ENCODE measurements at regions not wholly inside any gene's neighbourhood (a gene's known extent, or its start where the extent isn't known, plus 50 kb on each side); places are given as distances from the start of the nearest gene placed in this dataset.

- Histone ChIP-seq H3K4me3 (replicated peaks in 1 of 3; ENCODE audit: insufficient read depth in 1 of 3, low read depth in 2 of 3, low read length in 3 of 3) (no peak overlapping the region), H3K27me3 (ENCODE audit: control insufficient read depth in 1 of 2, insufficient read depth in 2 of 2, low read length in 2 of 2) (peaks cover 0 to 15% of the 10 kb centered on the region in 2 experiments; a peak in 1 of 5 replicates), H3K27ac (ENCODE audit: extremely low read length, insufficient read depth, low read length) (no peak overlapping the region), H3K4me1 (ENCODE audit: insufficient read depth, low read length) (no peaks in the 10 kb centered on the region), H3K9ac (ENCODE audit: insufficient read depth, low read depth, low read length) (no peak overlapping the region), H3K79me2 (ENCODE audit: insufficient read depth, low read length) (no peaks in the 10 kb centered on the region), H3K36me3 (replicated peaks in 1 of 2; ENCODE audit: control insufficient read depth in 1 of 2, insufficient read depth in 2 of 2, low read length in 2 of 2) (no peaks in the 10 kb centered on the region), H2AFZ (ENCODE audit: low read length) (no peak overlapping the region), H3K4me2 (ENCODE audit: low read depth, low read length) (no peak overlapping the region), H3K9me3 (ENCODE audit: low read length) (no peaks in the 10 kb centered on the region), H4K20me1 (ENCODE audit: insufficient read depth, low read length) (no peaks in the 10 kb centered on the region)
- FAIRE-seq (no peak), DNase-seq (ENCODE audit: low spot score) (no peak), ATAC-seq (no peak)
- BruUV-seq (replicated peaks): no TSS peak
- POLR2A ChIA-PET: no interaction called here
- intact Hi-C loops (cut with micrococcal nuclease; ENCODE audit: unreplicated experiment): no loop called here
- CTCF ChIA-PET (ENCODE audit: low intra/inter-chr PET ratio, low total read pairs): no interaction called here
- 13% methylated on average over 10 of the region's 10 CpGs for WGBS (ENCODE audit: low lambda C conversion rate)
- in situ Hi-C loops (cut with HindIII; ENCODE audit: extremely low pct_ligation_motif_present, low pct_unique_long_range_greater_than_20kb): no loop called here
- TF ChIP-seq ZNF619 (CRISPR knock-in tag; IDR thresholded peaks at IDR 0.05) (no peak), ZC3H4 (CRISPR knock-in tag; IDR thresholded peaks at IDR 0.05; ENCODE audit: borderline replicate concordance) (no peak), ZNF607 (CRISPR knock-in tag; IDR thresholded peaks at IDR 0.05; ENCODE audit: borderline replicate concordance) (no peak), RFX5 (IDR thresholded peaks at IDR 0.05; ENCODE audit: low read depth, low read length) (no peak)
Observed at GRCh38 chr2:236679884-236680860, 110.5 kb downstream of the ACKR3 start.

- peaks cover 0 to 7% of the 10 kb centered on the region in 2 experiments; a peak in 1 of 5 replicates for H3K27me3 ChIP-seq (ENCODE audit: control insufficient read depth in 1 of 2, insufficient read depth in 2 of 2, low read length in 2 of 2)
- ATAC-seq: no peak
- H3K9ac ChIP-seq (ENCODE audit: insufficient read depth, low read depth, low read length): no peak overlapping the region
- CTCF ChIA-PET (ENCODE audit: low intra/inter-chr PET ratio, low total read pairs): no interaction called here
- no peaks in the 10 kb centered on the region for H4K20me1 ChIP-seq (ENCODE audit: insufficient read depth, low read length)
- BruUV-seq (replicated peaks): no TSS peak
- no peak overlapping the region for H3K4me3 ChIP-seq (replicated peaks in 1 of 3; ENCODE audit: insufficient read depth in 1 of 3, low read depth in 2 of 3, low read length in 3 of 3)
- H3K36me3 ChIP-seq (replicated peaks in 1 of 2; ENCODE audit: control insufficient read depth in 1 of 2, insufficient read depth in 2 of 2, low read length in 2 of 2): no peaks in the 10 kb centered on the region
- no peak for FAIRE-seq
- TF ChIP-seq NFE2L2 (IDR thresholded peaks at IDR 0.05; ENCODE audit: low read length) (peak; percentile 39; the same call in 1 of the 2 replicates), IKZF5 (CRISPR knock-in tag; IDR thresholded peaks at IDR 0.05) (no peak), MAFF (IDR thresholded peaks at IDR 0.05; ENCODE audit: low read depth, low read length) (0 out of 2 replicates have a peak, but pooled peaks have one; percentile 38), CCAR2 (optimal IDR thresholded peaks at IDR 0.05; ENCODE audit: low read depth, low read length) (no peak), HDAC2 (CRISPR knock-in tag; IDR thresholded peaks at IDR 0.05) (no peak), MAFK (conservative IDR thresholded peaks at IDR 0.05 in 1 of 2, IDR thresholded peaks at IDR 0.05 in 1 of 2; ENCODE audit: low read length in 2 of 2) (peak; percentile 59 to 61), MIXL1 (CRISPR knock-in tag; IDR thresholded peaks at IDR 0.05) (no peak)
- H3K4me1 ChIP-seq (ENCODE audit: insufficient read depth, low read length): no peaks in the 10 kb centered on the region
- H2AFZ ChIP-seq (ENCODE audit: low read length): no peak overlapping the region
- no peaks in the 10 kb centered on the region for H3K9me3 ChIP-seq (ENCODE audit: low read length)
- no peaks in the 10 kb centered on the region for H3K79me2 ChIP-seq (ENCODE audit: insufficient read depth, low read length)
- DNase-seq (ENCODE audit: low spot score): no peak
- no peak overlapping the region for H3K27ac ChIP-seq (ENCODE audit: extremely low read length, insufficient read depth, low read length)
- WGBS (ENCODE audit: low lambda C conversion rate): 20% methylated on average over 9 of the region's 12 CpGs
- intact Hi-C loops (cut with micrococcal nuclease; ENCODE audit: unreplicated experiment) (no loop called here), in situ Hi-C loops (cut with HindIII; ENCODE audit: extremely low pct_ligation_motif_present, low pct_unique_long_range_greater_than_20kb) (no loop called here)
- POLR2A ChIA-PET: no interaction called here
- no peak overlapping the region for H3K4me2 ChIP-seq (ENCODE audit: low read depth, low read length)
Observed at GRCh38 chr2:236682651-236683422, 113.2 kb downstream of the ACKR3 start.

All from HepG2 (cell line).